Daoy (cell line): ENCODE measurements at regions not wholly inside any gene's neighbourhood (a gene's known extent, or its start where the extent isn't known, plus 50 kb on each side); places are given as distances from the start of the nearest gene placed in this dataset.

Source experiments
- DNase-seq: peaks from one replicate; pipeline ENCODE4 v3.0.0-alpha.2; 2015; ENCODE audit warnings: low read depth

DNA sequence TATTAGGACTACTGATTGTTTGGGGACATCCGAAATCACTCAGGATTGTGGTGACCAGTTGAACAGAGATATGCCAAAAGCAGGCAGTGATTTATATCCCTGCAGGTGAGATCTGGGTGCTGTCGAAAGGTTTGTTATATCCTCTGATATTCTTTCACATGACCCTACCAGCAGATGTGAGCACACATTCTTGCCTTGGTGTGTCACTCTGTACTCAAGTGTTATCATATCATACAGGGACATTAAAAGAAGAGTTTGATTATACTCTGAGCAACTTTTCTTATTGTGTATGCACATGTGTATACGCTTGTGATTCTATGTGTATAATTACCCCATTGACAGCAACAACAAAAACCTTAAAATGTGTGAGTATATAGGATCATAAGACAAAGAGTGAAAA is 381.2 kb upstream of the IGFBP7 start:
- no peak for DNase-seq

DNA sequence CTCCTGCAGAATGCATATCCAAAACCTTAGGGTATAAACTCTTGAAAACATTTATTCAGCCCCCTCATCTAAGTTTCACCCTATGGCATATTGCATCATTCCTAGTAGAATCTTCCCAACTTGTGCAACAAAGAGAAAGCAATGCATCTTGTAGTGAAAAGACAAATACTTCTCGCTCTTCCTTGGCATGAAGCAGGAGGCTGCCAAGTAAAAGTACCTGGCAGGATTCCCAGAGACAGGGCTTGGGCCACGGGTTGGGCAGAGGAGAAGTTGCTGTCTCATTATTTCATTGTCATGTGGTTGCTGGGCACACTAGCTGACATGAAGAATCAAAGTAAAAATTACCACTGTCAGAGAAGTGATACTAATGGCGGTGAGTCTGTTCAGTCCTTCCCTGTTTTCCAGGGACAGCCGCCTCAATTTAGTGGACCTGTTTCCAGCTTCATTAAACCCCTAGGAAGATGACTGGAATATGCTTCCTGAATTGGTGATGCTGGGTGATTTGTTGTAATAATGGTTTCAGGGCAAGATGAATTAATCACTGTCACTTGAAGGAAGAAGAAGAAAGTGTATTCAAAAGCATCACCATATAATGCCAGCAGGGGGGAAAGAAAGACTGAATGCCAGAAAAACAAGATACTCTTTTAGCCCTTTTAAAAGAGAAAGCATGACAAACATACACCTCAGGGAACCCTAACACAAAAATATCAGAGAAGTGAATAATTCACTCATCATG is 380.5 kb upstream of the IGFBP7 start:
- DNase-seq: no peak

DNA sequence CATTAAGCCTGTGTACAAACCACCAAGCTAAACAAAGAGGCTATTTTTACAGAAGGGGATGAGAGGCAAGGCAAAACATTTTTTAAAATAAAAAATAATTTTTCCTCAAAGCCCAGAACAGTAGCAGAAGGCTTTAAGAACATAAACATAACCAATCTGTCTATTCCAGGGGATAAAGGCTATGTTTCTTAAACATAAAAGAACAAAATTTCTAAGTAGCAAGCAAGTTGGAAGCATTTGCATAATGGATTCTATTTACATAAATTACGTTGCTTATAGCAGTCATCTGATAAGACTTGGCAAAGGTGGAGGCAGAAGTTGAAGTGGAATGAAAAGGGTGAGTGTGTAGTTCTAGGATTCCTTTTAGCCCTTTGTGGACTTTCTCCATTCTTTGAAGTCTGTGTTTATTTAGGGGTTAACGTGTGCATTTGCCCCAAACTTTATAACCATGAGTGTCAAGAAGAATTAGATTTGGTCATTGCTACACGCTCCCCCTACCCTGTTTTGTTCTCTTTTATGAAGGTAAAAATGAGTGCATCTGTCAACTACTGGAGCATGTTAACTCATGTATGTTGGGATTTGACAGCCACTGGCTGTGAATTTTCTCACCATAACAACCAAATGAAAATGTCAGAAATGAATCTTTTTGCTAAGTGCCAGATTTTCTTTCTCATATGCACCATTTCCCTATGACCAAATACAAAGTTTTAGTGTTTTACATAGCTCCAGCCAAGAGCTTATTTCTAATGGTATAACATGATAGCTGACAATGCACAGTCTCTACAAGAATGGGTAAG is 378.4 kb upstream of the IGFBP7 start:
- no peak for DNase-seq

DNA sequence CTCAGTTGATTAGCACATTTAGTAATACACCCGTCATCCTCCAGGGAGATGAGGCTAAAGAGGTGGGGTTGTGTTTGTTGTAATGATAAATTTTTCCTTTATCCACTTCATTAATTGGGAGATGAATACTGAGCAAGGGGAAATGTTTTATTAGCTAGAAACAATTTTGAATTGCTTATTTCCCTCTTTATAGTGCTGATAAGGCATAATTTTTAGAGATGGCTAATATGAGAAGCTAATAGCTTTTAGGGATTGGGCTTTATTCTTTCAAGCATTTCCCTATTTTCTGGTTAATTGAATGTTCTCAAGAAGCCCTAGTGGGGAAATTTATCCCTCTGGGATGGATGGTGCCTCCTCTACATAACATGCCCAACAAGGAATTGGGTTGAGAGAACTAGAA is 365.2 kb upstream of the IGFBP7 start:
- DNase-seq: no peak

DNA sequence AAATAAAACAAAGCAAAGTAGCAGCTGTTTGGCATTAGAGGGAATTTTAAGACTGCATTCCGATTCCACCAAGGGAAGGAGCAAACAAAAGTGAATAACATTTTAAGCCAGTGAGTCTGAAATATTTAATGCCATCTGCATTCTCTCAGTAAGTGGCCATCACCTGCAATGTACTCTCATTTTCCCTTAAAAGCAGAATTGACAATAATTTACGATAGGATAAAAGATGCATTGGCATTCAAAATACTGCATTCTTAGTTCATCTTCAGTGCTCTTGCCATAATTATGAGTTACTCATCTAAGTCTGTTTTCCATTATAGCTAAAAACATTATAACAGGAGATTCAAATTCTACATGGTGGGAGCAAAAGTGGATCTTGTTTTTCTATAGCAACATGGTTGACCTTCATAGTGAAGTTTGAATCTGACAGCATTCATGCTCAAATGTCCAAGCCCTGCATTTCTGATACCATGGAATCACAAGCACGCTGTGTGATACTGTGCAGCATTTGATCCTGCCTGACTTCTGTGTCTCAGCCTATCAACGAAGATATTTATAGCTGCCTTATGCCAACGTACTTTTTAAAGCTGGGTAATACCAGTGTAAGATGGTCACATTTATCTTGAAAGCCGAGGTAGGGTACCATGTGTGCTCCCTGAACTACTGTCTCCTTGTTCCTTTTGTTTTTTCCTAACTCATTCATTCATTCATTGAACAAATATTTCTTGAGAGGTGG is 355.3 kb upstream of the IGFBP7 start:
- no peak for DNase-seq

DNA sequence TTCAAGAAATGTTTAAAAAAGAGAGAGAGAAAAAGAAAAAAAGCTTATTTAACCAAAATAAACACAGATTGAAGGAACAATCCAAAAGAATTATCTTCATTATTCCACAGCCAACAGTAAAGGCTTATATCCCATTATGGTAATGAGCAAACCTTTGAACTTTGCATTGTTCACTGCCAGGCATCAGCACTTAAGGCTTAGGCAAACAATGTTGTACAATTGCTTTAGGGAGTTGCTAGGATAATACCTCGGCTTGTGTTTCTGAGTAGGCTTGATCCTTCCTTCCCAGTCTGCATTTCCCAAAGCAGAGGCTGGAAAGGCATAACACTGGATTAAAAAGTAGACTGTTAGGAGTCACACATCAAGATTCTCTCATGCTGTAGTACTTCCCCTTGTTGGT is 352.7 kb upstream of the IGFBP7 start:
- DNase-seq: no peak

DNA sequence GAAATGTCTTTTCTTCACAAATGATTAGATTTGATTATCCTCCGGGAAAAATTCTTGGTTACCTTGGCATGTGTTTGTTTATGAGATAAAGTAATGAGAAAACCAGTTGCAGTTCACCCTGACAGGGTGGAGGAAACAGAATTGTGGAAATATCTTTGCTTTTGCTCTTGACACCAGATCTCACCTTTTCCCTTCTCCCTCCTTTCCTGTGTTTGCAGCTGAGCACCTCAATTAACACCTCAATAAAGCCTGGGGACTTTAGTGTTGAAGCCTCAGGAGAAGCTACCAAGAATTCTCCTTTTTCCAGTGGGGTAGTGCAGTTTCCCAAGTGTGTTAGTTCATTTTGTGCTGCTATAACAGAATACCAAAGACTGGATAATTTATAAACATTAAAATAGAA is 350.8 kb upstream of the IGFBP7 start:
- no peak for DNase-seq

DNA sequence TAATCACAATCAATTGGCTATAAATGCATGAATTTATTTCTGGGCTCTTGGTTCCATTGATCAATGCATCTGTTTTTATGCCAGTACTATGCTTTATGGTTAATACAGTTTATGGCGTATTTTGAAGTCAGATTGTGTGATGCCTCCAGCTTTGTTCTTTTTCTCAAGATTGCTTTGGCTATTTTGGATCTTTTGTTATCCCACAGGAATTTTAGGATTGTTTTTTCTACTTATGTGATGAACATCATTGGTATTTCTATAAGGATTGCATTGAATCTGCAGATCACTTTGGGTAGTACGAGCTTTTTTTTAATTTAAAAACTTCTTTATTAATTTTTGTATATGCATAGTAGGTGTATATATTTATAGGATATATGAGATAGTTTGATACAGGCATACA is 338.7 kb upstream of the IGFBP7 start:
- DNase-seq: no peak

DNA sequence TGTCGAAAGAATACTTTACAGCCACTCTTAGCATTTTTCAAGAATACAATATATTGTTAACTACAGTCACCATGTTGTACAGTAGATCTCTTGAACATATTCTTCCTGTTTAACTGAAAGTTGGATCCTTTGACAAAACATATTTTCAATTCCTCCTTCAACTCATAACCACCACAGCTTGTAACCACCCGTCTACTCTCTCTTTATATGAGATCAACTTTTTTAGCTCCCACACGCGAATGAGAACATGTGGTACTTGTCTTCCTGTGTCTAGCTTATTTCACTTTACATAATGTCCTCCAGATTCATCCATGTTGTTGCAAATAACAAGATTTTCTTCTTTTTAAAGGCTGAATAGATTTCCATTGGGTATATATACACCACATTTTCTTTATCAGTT is 338.3 kb upstream of the IGFBP7 start:
- no peak for DNase-seq

DNA sequence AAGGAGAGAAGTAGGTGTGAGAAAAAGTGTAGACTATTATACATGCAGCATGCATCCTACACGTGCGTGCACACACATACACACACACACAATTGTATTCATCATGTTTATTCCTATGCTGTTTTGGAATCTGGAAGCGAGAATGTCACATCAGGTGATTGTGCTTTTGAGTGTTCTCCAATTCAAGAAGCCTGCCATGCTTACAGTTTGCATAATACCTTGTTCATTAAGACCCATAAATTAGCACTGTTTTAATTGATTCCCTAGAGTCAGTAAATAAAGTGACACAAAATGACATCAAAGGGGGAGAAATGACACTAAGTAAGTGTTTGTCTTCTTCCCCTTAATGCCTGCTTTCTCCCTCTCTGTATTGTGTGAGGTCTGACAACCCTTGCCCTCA is 336.1 kb upstream of the IGFBP7 start:
- DNase-seq: no peak

DNA sequence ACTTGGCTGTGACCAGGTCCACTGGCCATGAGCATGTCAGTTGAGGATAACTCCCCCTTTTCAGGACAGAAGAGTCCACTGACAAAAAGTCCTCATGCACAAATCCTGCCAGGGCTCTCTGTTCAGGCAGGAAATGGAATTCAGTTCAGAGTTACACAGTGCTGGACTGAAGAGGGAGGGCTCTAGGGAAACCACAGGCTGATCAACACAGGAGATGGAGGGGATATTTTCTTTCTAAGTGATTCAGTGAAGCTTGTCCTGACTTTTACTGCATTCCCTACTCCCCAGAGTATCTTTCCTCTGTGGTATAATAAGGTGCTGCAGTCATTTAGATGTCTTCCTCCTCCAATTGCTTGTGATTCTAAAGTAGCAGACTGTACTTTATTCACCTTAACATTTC is 335.5 kb upstream of the IGFBP7 start:
- DNase-seq: no peak

DNA sequence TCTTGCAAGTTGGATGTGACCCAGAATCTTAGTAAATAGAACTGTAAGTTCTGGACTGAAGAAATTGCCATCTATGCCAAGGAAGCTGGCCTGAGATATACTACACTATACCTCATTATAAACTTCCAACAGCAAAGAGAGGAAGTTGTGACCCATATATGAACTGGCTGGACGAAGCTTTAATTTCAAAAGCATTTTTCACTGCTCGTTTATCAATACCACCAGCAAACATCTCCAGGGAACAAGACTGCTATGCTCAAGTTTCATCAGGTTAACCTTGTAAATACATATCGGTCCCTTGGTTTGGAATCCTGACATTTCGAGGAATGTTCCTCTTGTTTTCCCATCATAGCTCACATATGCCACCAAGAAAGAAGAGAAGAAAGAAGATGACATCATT is 334.5 kb upstream of the IGFBP7 start:
- no peak for DNase-seq

DNA sequence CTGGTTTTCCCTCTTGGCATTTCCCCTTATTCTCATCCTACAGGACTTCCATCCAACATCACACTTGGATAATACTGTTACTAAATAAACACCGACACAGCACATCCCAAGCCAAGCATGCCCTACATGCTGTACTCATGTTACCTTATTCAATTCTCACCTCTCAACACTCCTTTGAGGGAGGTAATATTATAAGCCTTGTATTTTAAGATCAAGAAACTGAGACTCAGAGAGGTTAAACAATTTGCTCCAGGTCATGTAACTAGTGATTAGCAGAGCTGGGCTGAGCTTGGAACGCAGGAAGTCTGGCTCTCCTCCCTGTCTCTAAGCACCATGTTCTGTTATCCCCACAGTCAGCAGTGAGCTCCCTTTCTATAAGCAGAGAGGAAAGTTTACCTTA is 333.6 kb upstream of the IGFBP7 start:
- no peak for DNase-seq

DNA sequence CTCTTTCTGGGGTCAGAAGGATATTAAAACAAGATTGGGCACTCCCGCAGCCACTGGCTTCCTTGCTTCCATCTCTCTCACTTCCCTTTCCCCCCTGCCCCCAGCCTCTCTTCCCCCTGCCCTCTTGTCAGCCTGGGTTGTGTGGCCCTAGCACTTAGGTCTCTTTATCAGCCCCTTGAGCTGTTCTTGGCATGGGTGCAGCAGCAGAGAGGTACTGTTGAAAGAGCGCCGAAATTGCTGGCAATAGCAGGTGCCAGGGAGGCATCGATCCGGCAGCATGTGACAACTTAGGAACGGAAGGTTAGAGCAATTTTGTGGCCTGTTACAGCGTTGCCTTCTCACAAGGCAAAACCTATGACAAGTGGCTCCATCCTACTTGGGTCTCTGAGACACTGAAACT is 333.1 kb upstream of the IGFBP7 start:
- DNase-seq: no peak

DNA sequence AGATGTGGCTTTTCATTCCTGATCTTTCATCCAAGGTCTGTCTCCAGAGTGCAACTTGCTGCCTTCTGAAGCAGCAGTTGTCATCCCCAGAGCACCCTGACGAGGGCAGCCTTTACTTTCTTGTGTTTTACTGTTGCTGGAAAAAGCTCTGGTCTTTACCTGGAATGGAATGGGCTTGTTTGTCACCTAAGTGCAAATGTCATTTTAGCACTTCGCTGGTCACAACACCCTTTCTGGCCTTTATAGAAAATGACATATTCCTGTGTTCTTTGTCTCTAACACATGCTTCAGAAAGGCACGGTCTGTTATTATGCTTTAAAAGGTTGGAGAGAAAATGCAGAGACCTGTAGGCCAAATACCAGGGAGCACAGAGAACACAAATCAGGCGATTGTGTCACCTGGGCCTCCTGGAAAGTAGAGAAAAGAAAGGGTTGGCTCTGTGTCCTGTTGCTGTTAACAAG is 332.7 kb upstream of the IGFBP7 start:
- DNase-seq: no peak

DNA sequence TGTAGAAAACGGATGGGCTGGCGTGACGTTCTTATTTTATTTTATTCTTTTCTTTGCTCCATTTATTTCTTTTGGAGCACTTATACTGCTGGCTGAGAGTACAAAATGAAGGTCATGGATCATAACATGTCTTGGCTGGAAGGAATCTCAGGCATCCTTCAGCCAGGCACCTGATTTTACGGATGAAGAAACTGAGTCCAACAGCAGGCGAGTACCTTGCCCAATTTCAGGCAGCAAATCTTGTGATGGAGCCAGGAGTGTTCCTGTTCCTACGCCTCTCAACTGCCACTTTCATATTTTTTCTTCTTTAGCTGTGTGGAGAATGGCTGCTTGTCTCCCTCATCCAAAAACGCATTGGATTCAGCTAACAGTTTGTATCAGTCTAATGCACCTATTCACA is 332.1 kb upstream of the IGFBP7 start:
- no peak for DNase-seq

DNA sequence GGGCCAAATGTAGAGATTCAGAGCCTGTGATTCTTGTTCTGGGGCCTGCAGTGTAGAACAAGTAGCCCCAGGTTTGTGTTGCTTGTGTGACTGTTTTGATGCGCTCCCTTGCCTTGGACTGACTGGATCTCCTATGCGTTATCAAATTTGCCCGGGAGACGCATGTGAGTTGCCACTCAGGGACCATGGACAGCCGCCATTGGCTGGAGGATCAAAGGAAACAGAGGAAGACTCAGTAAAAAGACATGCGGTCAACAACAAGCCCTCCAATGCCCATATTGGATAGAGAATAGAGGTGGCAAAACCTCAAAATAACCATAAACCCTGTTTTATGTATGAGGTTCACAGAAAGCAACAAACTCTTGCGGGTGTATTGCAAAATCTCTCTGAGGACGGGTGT is 327.5 kb upstream of the IGFBP7 start:
- DNase-seq: no peak

DNA sequence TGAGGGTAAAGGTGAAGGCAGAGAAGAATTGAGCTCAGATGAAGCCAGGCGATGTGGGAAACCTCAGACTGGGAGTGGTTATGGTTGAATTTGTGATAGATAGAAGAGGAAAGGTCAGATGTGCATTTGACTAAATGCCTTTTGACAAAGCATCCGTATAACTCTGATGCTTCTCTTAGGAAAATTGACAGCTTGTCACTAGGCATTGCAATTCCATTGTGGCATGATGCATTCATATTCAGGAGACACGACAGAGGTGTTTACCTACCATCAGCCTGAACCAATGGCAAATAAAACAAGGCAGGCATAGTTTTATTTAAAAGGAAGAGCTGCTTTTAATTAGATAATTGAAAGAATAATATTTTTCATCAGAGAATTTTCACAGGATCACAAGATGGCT is 325.1 kb upstream of the IGFBP7 start:
- no peak for DNase-seq

DNA sequence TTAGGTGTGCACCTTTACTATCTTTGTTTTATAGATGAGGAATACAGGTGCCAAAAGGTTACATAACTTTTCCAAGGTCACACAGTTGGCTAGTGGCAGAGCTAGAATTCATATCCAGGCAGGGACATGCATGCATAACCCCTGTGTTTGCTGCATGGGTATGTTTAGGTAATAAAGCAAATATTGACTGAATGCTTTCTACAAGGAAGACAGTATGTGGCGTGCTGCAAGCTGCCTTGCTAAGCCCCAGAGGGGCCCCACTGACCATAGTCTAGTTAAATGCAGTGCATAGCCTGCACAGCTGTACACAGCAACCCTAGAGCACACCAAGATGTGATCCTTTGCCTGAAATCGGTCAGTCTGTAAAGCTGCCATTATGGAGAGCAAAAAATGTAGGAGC is 320.5 kb upstream of the IGFBP7 start:
- no peak for DNase-seq

DNA sequence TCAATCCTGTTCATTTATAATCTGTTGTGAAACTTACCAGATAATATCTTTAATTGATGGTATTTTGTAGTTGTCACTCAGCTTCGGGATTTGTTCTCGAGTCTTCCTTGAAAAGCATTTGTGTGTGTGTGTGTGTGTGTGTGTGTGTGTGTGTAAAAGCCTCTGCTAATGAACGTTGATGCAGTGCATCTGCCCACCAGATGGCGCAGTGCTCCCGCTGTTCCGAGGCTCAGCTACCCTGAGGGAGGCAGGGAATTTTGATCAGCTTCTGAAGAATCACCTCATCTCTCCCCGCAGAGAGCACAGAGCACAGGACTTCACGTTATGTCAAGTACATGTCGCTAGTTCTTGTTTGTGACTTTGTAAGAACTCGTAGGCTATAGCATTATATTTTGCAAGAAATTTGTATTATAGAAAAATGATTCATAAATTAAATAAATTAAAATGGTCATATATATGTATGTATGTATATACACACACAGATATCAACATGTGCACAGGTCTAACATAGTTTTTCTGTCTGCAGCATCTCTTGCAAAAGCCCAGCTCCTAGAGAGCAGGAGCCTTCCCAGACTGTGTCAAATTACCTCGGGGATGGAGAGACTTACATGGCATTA is 316.7 kb upstream of the IGFBP7 start:
- peak; percentile 38 for DNase-seq

DNA sequence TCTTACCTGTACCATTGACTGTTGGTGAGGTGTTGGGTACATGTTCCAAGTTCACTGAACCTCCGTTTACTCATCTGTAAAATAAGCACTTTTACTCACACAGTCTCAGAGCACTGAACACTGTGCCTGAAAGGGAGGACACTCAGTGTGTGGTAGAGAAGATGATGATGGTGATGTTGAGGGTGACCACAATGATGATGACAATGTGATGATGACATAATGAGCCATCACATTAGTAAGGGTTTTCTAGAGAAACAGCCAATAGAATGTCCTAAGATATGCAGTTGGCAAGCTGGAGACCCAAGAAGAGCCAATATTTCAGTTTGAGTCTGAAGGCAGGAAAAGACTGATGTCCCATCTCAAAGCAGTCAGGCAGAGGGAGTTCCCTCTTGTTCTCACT is 315.4 kb upstream of the IGFBP7 start:
- DNase-seq: no peak

DNA sequence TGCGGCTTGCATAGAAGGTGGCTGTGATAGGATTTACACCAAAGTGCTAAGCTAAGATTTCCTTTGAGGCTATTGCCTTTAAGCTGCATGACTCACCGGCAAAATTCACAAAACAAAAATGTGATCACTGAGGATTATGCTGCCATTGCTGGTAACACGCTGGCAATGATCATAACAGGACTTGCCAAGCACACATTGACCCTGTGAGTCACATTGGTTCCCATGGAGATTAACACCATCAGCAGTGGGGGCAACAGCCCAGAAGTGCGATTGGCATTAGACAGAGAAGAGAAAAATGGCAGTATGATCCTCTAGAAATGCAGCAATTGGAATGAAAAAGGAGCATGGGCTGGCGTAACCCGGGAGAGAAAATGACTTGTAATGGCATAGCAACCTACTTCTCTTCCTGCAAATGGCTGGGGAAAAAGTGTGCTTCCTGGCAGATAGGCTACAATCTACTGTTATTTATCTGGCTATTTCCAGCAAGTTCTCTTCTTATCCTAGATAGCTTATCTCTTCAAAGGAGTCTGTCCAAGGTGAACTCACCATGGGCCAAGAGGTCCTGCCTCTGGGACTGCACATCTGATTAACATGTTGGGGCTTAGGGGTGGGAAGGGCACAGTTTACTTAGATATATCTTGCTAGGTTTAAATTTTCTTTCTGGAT is 314.2 kb upstream of the IGFBP7 start:
- peak; percentile 56 for DNase-seq
